Activated CD4-positive, alpha-beta T cell treated with anti-CD3 and anti-CD28 coated beads, Interleukin-2, amount 50 U/mL, for 16 hours (primary cell): ENCODE measurements at regions not wholly inside any gene's neighbourhood (a gene's known extent, or its start where the extent isn't known, plus 50 kb on each side); places are given as distances from the start of the nearest gene placed in this dataset.
A peak's percentile ranks its signal among the peaks of the same experiment; 100 is the strongest.

ENCODE experiments used
- DNase-seq: peaks from one replicate; pipeline ENCODE4 v3.0.0-alpha.2; 2020

DNA sequence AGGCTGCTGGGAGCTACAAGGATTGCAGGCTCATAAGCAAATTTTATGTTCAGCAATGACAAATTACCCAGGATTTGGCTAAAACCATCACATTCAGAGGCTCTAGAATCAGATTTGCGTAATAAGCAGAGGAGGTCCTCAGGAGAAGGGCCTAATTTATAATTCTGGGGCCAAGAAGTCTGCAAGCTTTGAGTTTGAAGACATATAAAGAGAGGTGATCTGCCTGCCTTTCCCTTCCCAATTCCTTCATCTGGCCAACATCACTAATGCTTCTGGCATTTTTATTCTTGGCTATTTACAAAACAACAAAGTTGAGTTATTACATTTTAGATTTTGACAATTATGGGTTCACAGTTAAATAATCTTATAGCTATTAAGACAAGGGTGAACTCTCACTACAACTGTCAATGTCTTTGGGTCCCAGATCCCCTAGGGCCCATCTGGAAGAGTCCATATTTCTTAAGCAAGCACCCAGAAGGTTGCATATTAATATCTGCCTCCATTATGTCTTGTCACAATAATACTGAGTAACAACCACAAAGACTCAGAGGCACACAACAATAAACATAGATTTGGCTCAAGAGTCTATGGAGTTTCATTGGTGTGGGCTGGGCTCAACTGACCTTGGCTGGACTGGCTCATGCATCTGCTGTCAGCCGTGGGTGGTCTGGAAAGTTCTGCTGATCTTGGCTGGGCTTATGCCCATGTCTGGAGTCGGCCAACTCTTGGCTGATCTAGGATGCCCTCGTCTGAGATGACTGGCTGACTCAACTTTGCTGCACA is 67.2 kb upstream of the CD82 start:
- DNase-seq, result no peak

GRCh38 chr11:44502506-44502905 is 63.0 kb upstream of the CD82 start:
- no peak for DNase-seq

DNA sequence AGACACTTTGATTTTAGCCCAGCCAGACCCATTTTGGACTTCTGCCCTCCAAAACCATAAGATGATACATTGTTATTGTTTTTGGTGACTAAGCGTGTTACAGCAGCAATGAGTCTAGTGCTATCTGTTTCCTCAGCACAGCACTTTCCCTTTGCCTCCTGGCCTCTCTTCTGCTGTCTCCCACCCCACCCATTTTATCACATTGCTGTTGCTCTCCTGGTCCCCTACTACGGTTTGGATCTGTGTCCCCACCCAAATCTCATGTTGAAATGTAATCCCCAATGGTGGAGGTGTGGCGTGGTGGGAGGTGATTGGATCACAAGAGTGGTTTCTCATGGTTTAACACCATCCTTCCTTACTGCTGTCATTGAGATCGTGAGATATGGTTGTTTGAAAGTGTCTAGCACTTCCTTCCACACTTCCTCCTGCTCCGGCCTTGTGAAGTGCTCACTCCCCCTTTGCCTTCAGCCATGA is 59.8 kb upstream of the CD82 start:
- DNase-seq, result peak; percentile 8

GRCh38 chr11:44506375-44507016 is 59.0 kb upstream of the CD82 start:
- no peak for DNase-seq

- no peak for DNase-seq
Measured at GRCh38 chr11:44507491-44507890, 58.0 kb upstream of the CD82 start.

GRCh38 chr11:44507896-44508445 is 57.5 kb upstream of the CD82 start:
- no peak for DNase-seq

- no peak for DNase-seq
Measured at GRCh38 chr11:44509296-44509695, 56.2 kb upstream of the CD82 start.

GRCh38 chr11:44510372-44510771 is 55.1 kb upstream of the CD82 start:
- no peak for DNase-seq

GRCh38 chr11:44512818-44513217 is 52.6 kb upstream of the CD82 start:
- no peak for DNase-seq

DNA sequence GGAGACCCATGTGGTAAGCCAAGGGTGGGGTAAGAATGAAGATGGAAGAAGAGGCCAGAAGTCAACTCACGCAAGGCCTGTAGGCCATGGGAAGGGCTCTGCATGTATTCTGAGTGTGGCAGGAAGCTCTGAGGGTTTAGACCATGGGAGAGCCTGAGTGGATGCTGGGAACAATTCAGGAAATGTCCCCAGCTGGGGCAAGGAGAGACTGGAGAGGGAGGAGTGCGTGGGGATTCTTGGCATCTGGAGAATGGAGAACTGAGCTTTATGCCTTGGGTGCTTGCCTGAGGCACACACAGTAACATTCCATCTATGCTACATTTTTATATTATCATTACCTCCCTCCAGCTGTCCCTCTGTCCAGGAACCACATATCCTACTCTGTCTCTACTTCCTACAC is 50.4 kb upstream of the CD82 start:
- DNase-seq, result no peak
